KMS-11 (cell line): ENCODE measurements at regions not wholly inside any gene's neighbourhood (a gene's known extent, or its start where the extent isn't known, plus 50 kb on each side); places are given as distances from the start of the nearest gene placed in this dataset.
"Not testable (repeated sequence)": the region's sequence is repeated elsewhere in the genome, so short reads cannot be mapped to it uniquely, and the experiment has no call there.

Source experiments
- H2AFZ ChIP-seq: fragments of 200-600 bp; sonication (generic); 2 replicates; pipeline ENCODE4 v1.6.1; 2016; ENCODE audit warnings: antibody characterized with exemption, mixed run types, low read depth
- H3K27ac ChIP-seq: fragments of 200-600 bp; sonication (generic); 2 replicates; pipeline ENCODE4 v1.6.1; 2016; ENCODE audit warnings: mild to moderate bottlenecking, mixed run types
- H3K27me3 ChIP-seq: fragments of 200-600 bp; sonication (generic); 2 replicates; pipeline ENCODE4 v1.6.1; 2017; ENCODE audit warnings: mild to moderate bottlenecking, low read depth, mixed run types, moderate library complexity; ENCODE audit not compliant: insufficient read depth
- H3K36me3 ChIP-seq: fragments of 200-600 bp; sonication (generic); 2 replicates; pipeline ENCODE4 v1.6.1; 2017; ENCODE audit warnings: mild to moderate bottlenecking, mixed run types; ENCODE audit not compliant: insufficient read depth
- H3K4me1 ChIP-seq: fragments of 200-600 bp; sonication (generic); 2 replicates; pipeline ENCODE4 v1.6.1; 2016; ENCODE audit warnings: mild to moderate bottlenecking, low read depth, mixed run types; ENCODE audit not compliant: poor library complexity, severe bottlenecking
- H3K4me2 ChIP-seq: fragments of 200-600 bp; sonication (generic); 2 replicates; pipeline ENCODE4 v1.7.0; 2016; ENCODE audit warnings: mild to moderate bottlenecking, mixed run types
- H3K4me3 ChIP-seq: fragments of 200-600 bp; sonication (generic); IDR thresholded peaks from 2 replicates; pipeline ENCODE4 v1.6.1; 2017; ENCODE audit warnings: low read depth, low read length, mixed read lengths; ENCODE audit not compliant: insufficient read depth
- H3K79me2 ChIP-seq: fragments of 200-600 bp; sonication (generic); 2 replicates; pipeline ENCODE4 v1.6.1; 2016; ENCODE audit warnings: low read depth, mixed run types; ENCODE audit not compliant: insufficient read depth
- H3K9ac ChIP-seq: fragments of 200-600 bp; sonication (generic); 2 replicates; pipeline ENCODE4 v1.6.1; 2016; ENCODE audit warnings: mild to moderate bottlenecking, mixed run types
- H4K20me1 ChIP-seq: fragments of 200-600 bp; sonication (generic); 2 replicates; pipeline ENCODE4 v1.6.1; 2016; ENCODE audit warnings: mild to moderate bottlenecking, mixed run types; ENCODE audit not compliant: insufficient read depth
- CTCF ChIP-seq: fragments of 200-600 bp; sonication (generic); conservative IDR thresholded peaks from 2 replicates; pipeline ENCODE4 v1.6.1; 2017; ENCODE audit warnings: low read depth, mild to moderate bottlenecking, antibody characterized with exemption, low read length, moderate library complexity, mixed read lengths

GRCh38 chr5:91244380-91245073 is 138.6 kb downstream of the ARRDC3 start:
- H2AFZ ChIP-seq: no peak overlapping the region
- no peak overlapping the region for H3K27ac ChIP-seq
- no peaks in the 10 kb centered on the region for H3K4me1 ChIP-seq
- no peaks in the 10 kb centered on the region for H4K20me1 ChIP-seq
- H3K27me3 ChIP-seq: no peaks in the 10 kb centered on the region
- H3K79me2 ChIP-seq: no peaks in the 10 kb centered on the region
- no peak overlapping the region for H3K4me3 ChIP-seq
- H3K36me3 ChIP-seq: no peaks in the 10 kb centered on the region
- H3K4me2 ChIP-seq: no peak overlapping the region
- no peak overlapping the region for H3K9ac ChIP-seq
- TF ChIP-seq CTCF: no peak

DNA sequence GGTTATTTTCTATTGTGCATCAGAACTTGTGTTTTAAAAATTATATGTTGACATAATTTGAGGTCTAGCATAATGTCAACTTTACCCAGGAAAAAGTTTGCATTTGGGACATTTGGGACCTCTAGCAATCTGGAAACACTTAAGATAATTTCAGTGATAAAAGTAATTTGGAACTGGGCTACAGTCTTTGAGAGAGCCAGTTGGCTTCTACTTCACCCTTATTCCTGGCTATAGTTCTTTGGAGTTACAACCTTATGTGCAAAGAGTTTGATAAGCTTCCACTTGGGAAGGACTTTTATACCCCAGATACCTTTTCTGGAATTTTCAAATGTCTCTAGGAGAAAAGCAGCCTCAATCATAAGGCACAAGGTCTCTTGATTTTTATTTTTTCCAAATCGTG is 139.3 kb downstream of the ARRDC3 start:
- no peak overlapping the region for H3K4me3 ChIP-seq
- H3K36me3 ChIP-seq: no peaks in the 10 kb centered on the region
- no peak overlapping the region for H3K9ac ChIP-seq
- H3K27me3 ChIP-seq: no peaks in the 10 kb centered on the region
- H3K4me1 ChIP-seq: no peaks in the 10 kb centered on the region
- no peak for TF ChIP-seq CTCF
- no peaks in the 10 kb centered on the region for H3K79me2 ChIP-seq
- H3K27ac ChIP-seq: no peak overlapping the region
- H2AFZ ChIP-seq: no peak overlapping the region
- no peak overlapping the region for H3K4me2 ChIP-seq
- H4K20me1 ChIP-seq: no peaks in the 10 kb centered on the region

DNA sequence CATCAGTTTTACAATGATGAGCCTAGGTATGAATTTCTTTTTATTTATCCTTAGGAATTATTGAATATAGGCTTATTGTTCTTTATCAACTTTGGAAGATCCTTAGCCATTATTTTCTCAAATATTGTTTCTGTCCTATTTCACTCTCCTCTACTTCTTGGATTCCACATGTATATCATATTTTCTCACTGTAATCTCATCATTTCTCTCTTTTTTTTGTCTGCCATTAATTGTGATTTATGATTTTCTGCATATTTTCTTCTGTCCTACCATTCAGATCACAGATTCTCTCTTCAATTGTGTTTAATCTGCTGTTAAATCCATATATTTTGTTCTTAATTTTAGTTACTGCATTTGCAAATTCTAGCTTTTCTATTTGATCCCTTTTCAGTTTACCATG is 139.8 kb downstream of the ARRDC3 start:
- no peaks in the 10 kb centered on the region for H3K4me1 ChIP-seq
- H4K20me1 ChIP-seq: no peaks in the 10 kb centered on the region
- H3K79me2 ChIP-seq: no peaks in the 10 kb centered on the region
- H3K27me3 ChIP-seq: no peaks in the 10 kb centered on the region
- no peak overlapping the region for H2AFZ ChIP-seq
- no peak overlapping the region for H3K9ac ChIP-seq
- TF ChIP-seq CTCF: no peak
- H3K27ac ChIP-seq: no peak overlapping the region
- H3K4me3 ChIP-seq: no peak overlapping the region
- no peak overlapping the region for H3K4me2 ChIP-seq
- H3K36me3 ChIP-seq: no peaks in the 10 kb centered on the region

DNA sequence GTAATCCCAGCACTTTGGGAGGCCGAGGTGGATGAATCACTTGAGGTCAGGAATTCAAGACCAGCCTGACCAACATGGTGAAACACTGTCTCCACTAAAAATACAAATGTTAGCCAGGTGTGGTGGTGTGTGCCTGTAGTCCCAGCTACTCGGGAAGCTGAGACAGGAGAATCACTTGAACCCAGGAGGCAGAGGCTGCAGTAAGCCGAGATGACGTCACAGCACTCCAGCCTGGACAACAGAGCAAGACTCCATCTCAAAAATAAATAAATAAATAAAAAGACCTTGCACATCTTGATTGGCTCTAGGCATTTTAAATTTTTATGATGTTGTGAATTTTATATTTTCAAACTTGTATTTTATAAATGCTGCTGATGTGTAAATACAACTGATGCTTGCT is 141.7 kb downstream of the ARRDC3 start:
- H3K36me3 ChIP-seq, H2AFZ ChIP-seq, H3K4me3 ChIP-seq, H3K4me1 ChIP-seq, H3K27ac ChIP-seq, H3K79me2 ChIP-seq, H3K4me2 ChIP-seq, H4K20me1 ChIP-seq, H3K9ac ChIP-seq, H3K27me3 ChIP-seq: not testable (repeated sequence)

DNA sequence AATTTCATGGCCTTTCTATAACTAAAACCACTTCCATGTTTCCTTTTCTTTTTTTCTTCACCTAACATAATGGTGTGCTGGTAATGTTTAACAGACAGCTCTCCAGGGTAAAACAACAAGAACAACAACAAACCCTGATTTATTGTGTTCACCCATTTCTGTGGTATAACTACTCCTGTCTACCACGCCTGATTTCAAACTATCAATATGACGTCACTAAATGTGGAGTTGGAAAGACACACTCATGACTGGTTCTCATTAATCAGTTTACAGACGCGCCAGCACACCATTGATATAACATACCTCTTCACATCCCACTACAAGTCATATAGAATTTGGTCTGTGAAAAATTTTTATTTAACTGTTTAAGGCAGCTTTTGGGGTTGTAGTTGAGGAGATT is 142.9 kb downstream of the ARRDC3 start:
- Histone ChIP-seq H3K4me2 (no peak overlapping the region), H3K27me3 (no peaks in the 10 kb centered on the region), H2AFZ (no peak overlapping the region), H3K4me3 (no peak overlapping the region), H3K79me2 (no peaks in the 10 kb centered on the region), H4K20me1 (no peaks in the 10 kb centered on the region), H3K9ac (no peak overlapping the region), H3K4me1 (no peaks in the 10 kb centered on the region), H3K27ac (no peak overlapping the region), H3K36me3 (no peaks in the 10 kb centered on the region)
- no peak for TF ChIP-seq CTCF
